ENCODE measurements at regions not wholly inside any gene's neighbourhood (a gene's known extent, or its start where the extent isn't known, plus 50 kb on each side); places are given as distances from the start of the nearest gene placed in this dataset.

GRCh38 chr3:30195352-30195751, 411.0 kb upstream of the TGFBR2 start:
- Histone ChIP-seq H3K27me3 (ENCODE audit: control insufficient read depth, insufficient read depth, low read length) (no peaks in the 10 kb centered on the region), H3K9me3 (ENCODE audit: control insufficient read depth, insufficient read depth, low read depth, low read length) (no peaks in the 10 kb centered on the region), H3K79me2 (ENCODE audit: control insufficient read depth, insufficient read depth, low read length) (no peaks in the 10 kb centered on the region), H3K4me1 (ENCODE audit: control insufficient read depth, extremely low read depth, insufficient read depth, low read length) (no peaks in the 10 kb centered on the region), H3K36me3 (ENCODE audit: control insufficient read depth, insufficient read depth, low read length) (no peaks in the 10 kb centered on the region), H3K4me2 (ENCODE audit: extremely low read depth, insufficient read depth, low read length) (no peak overlapping the region), H3K9ac (ENCODE audit: insufficient read depth, low read length) (no peak overlapping the region), H2AFZ (ENCODE audit: low read length) (no peak overlapping the region), H3K4me3 (replicated peaks in 1 of 4; ENCODE audit: control extremely low read depth in 1 of 4, insufficient read depth in 1 of 4, low read depth in 3 of 4, low read length in 4 of 4) (no peak overlapping the region), H4K20me1 (ENCODE audit: control insufficient read depth, extremely low read depth, insufficient read depth, low read length) (no peaks in the 10 kb centered on the region), H3K27ac (ENCODE audit: insufficient read depth, low read length) (no peak overlapping the region)
- no peak for DNase-seq (ENCODE audit: low read depth in 2 of 2)
- no peak for TF ChIP-seq EZH2 (IDR thresholded peaks at IDR 0.05; ENCODE audit: low read length, missing control alignments)
- TF ChIP-seq, protein P1, sequence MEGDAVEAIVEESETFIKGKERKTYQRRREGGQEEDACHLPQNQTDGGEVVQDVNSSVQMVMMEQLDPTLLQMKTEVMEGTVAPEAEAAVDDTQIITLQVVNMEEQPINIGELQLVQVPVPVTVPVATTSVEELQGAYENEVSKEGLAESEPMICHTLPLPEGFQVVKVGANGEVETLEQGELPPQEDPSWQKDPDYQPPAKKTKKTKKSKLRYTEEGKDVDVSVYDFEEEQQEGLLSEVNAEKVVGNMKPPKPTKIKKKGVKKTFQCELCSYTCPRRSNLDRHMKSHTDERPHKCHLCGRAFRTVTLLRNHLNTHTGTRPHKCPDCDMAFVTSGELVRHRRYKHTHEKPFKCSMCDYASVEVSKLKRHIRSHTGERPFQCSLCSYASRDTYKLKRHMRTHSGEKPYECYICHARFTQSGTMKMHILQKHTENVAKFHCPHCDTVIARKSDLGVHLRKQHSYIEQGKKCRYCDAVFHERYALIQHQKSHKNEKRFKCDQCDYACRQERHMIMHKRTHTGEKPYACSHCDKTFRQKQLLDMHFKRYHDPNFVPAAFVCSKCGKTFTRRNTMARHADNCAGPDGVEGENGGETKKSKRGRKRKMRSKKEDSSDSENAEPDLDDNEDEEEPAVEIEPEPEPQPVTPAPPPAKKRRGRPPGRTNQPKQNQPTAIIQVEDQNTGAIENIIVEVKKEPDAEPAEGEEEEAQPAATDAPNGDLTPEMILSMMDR (conservative IDR thresholded peaks at IDR 0.05 in 1 of 2, IDR thresholded peaks at IDR 0.05 in 1 of 2; ENCODE audit: low read depth in 1 of 2, low read length in 2 of 2), result no peak

GRCh38 chr3:30198162-30198561, 408.2 kb upstream of the TGFBR2 start:
- H3K79me2 ChIP-seq (ENCODE audit: control insufficient read depth, insufficient read depth, low read length), result no peaks in the 10 kb centered on the region
- H3K4me1 ChIP-seq (ENCODE audit: control insufficient read depth, extremely low read depth, insufficient read depth, low read length), result peaks cover 2% of the 10 kb centered on the region
- no peaks in the 10 kb centered on the region for H3K27me3 ChIP-seq (ENCODE audit: control insufficient read depth, insufficient read depth, low read length)
- H3K4me2 ChIP-seq (ENCODE audit: extremely low read depth, insufficient read depth, low read length), result no peak overlapping the region
- no peak overlapping the region for H3K9ac ChIP-seq (ENCODE audit: insufficient read depth, low read length)
- no peaks in the 10 kb centered on the region for H3K9me3 ChIP-seq (ENCODE audit: control insufficient read depth, insufficient read depth, low read depth, low read length)
- no peak overlapping the region for H3K27ac ChIP-seq (ENCODE audit: insufficient read depth, low read length)
- no peaks in the 10 kb centered on the region for H4K20me1 ChIP-seq (ENCODE audit: control insufficient read depth, extremely low read depth, insufficient read depth, low read length)
- no peak overlapping the region for H3K4me3 ChIP-seq (replicated peaks in 1 of 4; ENCODE audit: control extremely low read depth in 1 of 4, insufficient read depth in 1 of 4, low read depth in 3 of 4, low read length in 4 of 4)
- peak overlapping the region; percentile 21 for H2AFZ ChIP-seq (ENCODE audit: low read length)
- H3K36me3 ChIP-seq (ENCODE audit: control insufficient read depth, insufficient read depth, low read length), result no peaks in the 10 kb centered on the region
- TF ChIP-seq, protein P1 (conservative IDR thresholded peaks at IDR 0.05 in 1 of 2, IDR thresholded peaks at IDR 0.05 in 1 of 2; ENCODE audit: low read depth in 1 of 2, low read length in 2 of 2), result no peak
- no peak for TF ChIP-seq EZH2 (IDR thresholded peaks at IDR 0.05; ENCODE audit: low read length, missing control alignments)
- no peak for DNase-seq (ENCODE audit: low read depth in 2 of 2)

DNA sequence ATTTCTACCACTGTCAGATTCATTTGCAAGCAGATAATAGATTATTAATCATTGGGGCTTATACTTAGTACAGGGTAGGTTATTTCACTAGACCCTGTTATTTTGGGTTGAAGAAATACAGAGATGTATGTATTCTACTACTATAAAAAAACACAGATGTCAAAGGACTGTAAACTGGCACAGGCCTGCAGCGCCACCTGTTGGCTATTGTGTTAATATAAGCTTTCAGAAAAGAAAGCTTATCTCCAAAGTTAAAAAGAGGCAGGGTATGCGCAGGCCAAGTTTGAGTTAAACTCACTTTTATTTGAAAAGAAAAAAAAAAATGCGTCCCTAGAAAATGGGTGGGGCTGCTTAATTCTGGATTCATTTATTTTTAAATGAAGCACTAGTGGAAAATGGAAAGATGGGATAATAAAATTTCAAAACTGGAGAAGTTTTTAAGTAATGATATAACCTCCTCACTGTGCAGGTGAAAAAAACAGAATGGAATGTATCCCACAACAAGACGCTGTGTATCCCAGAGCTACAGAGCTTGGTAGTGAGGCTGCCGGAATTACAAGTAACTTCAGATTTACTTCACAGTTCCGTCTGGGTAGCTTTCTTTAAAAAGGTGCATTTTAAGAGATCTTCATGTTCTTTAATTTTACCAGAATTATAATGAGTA, 407.2 kb upstream of the TGFBR2 start:
- Histone ChIP-seq H3K9me3 (ENCODE audit: control insufficient read depth, insufficient read depth, low read depth, low read length) (no peaks in the 10 kb centered on the region), H3K36me3 (ENCODE audit: control insufficient read depth, insufficient read depth, low read length) (no peaks in the 10 kb centered on the region), H3K4me2 (ENCODE audit: extremely low read depth, insufficient read depth, low read length) (no peak overlapping the region), H2AFZ (ENCODE audit: low read length) (no peak overlapping the region), H3K27ac (ENCODE audit: insufficient read depth, low read length) (no peak overlapping the region), H3K4me3 (replicated peaks in 1 of 4; ENCODE audit: control extremely low read depth in 1 of 4, insufficient read depth in 1 of 4, low read depth in 3 of 4, low read length in 4 of 4) (no peak overlapping the region), H3K9ac (ENCODE audit: insufficient read depth, low read length) (no peak overlapping the region), H3K4me1 (ENCODE audit: control insufficient read depth, extremely low read depth, insufficient read depth, low read length) (peaks cover 2% of the 10 kb centered on the region), H3K27me3 (ENCODE audit: control insufficient read depth, insufficient read depth, low read length) (no peaks in the 10 kb centered on the region), H3K79me2 (ENCODE audit: control insufficient read depth, insufficient read depth, low read length) (no peaks in the 10 kb centered on the region), H4K20me1 (ENCODE audit: control insufficient read depth, extremely low read depth, insufficient read depth, low read length) (no peaks in the 10 kb centered on the region)
- TF ChIP-seq, protein P1 (conservative IDR thresholded peaks at IDR 0.05 in 1 of 2, IDR thresholded peaks at IDR 0.05 in 1 of 2; ENCODE audit: low read depth in 1 of 2, low read length in 2 of 2), result peak; percentile 70 to 74
- TF ChIP-seq EZH2 (IDR thresholded peaks at IDR 0.05; ENCODE audit: low read length, missing control alignments), result no peak
- DNase-seq (ENCODE audit: low read depth in 2 of 2), result peak; percentile 39 to 69

All from fibroblast of lung (primary cell).